CD4-positive, alpha-beta T cell treated with Interleukin-10 for 1 hour (primary cell): ENCODE measurements at regions not wholly inside any gene's neighbourhood (a gene's known extent, or its start where the extent isn't known, plus 50 kb on each side); places are given as distances from the start of the nearest gene placed in this dataset.

Experiments
- DNase-seq: peaks from one replicate; pipeline ENCODE4 v3.0.0-alpha.2; 2020

GRCh38 chr1:239896569-239896968 lies 195.1 kb upstream of the FMN2 start:
- DNase-seq = no peak

DNA sequence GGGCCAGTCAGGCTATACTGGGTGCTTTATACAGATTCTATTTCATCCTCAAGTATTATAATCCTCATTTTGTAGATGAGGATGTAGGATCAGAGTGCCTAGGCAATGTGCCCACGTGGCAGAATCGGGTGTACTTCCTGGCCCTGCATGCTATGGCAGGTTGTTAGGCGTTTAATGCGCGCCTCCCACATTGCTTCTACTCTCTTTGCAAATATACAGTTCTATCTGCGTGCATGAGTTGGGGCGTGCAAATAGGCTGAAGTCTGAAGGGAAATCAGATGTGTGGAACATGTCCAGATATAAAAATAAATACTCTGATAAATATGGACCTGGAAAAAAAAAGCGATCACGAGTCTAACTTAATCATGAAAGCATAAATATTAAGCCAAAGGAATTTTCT lies 194.7 kb upstream of the FMN2 start:
- DNase-seq = no peak

DNA sequence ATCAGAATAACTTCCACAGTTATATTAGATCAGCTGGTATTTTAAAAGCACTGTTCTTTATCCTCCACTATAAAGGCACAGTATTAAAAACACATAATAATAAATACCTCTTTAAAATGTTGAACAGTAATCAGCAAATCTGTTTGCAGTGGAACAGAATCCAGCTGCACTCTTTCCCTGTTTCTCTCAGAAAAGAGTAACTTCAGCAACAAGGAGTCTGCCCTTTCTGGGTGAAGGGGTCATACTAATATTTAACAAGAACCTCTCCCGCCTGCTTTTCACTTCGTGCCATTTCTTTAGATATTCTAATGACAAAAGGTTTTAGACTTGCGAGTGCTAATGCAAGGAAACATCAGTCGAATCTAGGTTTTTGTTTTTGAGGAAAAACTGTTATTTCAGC lies 194.2 kb upstream of the FMN2 start:
- no peak for DNase-seq

- DNase-seq = peak; percentile 74
Measured at GRCh38 chr1:239898062-239898730, 193.5 kb upstream of the FMN2 start.

DNA sequence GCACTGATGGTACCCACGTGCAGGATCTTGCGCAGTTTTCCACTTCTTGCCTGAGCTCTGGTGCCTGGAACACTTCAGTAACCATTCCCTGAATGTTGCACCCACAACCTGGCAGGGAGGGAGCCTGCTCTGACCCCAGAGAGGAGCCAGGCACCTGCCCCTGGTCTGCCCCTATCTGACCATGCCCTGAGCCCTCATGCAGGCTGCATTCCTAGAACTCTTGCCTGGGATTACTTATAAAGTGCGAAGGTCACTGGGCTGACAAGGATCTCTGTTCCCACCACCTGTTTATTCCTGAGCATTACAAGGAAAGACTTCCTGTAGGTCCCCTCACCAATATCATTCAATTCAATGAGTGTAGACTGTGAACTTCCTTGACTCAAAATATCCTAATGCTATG lies 191.9 kb upstream of the FMN2 start:
- no peak for DNase-seq

DNA sequence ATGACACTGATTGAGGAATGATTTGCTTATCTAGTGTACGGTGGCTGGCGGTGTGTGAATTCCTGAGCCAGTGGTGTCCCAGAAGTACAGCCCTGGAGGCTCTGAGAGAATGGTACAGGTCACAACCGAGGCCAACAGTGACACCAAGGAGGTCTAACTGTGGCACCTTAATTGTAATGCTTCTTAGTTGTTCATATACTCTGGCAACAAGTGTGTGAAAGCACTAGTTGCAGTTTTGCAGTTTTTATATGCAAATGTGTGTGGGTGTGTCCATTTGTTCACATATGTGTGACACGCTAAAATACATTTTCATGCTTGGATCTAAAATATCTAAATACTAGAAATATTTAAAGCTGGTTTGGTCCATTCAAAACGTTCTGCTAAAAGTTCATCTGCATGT lies 185.3 kb upstream of the FMN2 start:
- no peak for DNase-seq

GRCh38 chr1:239909898-239910297 lies 181.8 kb upstream of the FMN2 start:
- DNase-seq = no peak

DNA sequence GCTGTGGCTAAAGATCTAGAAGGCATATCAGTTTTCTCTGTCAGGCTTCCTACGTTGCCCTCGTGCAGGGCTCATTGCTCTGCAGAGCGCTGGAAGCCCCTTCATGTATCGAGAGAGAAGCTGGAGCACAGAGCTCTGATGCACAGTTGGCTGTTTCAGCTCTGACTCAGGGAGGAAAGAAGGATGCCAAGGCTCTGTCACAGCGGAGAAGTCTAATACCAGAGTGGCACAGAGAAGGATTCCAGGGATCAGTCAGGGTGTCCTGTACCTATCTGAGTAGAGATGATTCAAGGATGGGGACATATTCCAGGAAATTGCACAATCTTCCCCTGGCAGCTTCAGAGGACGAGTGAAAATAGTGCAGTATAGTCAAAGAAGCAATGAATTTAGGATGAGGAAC lies 179.2 kb upstream of the FMN2 start:
- no peak for DNase-seq

DNA sequence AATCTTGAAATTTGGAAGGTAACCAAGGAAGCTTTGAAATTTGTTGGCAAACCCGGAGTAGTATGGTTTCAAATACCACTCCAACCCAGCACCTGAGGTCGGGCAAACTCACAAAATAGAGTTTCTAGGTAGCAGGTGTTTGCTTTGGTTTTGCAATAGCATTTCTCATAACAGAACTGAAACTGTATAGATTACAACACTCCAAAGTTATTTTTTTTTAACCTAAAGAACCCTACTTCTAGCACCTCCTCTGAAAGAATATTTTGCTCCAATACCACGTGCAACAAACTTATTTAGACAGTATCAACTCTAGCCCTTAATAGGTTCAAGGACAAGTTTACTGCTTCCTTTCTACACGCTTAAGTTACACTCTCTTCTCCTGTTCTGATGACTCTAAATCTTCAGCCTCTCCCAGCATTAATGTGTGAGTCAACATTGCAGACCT lies 178.5 kb upstream of the FMN2 start:
- no peak for DNase-seq

GRCh38 chr1:239914751-239915231 lies 176.9 kb upstream of the FMN2 start:
- DNase-seq = no peak

- DNase-seq = no peak
Measured at GRCh38 chr1:239918634-239919033, 173.0 kb upstream of the FMN2 start.

DNA sequence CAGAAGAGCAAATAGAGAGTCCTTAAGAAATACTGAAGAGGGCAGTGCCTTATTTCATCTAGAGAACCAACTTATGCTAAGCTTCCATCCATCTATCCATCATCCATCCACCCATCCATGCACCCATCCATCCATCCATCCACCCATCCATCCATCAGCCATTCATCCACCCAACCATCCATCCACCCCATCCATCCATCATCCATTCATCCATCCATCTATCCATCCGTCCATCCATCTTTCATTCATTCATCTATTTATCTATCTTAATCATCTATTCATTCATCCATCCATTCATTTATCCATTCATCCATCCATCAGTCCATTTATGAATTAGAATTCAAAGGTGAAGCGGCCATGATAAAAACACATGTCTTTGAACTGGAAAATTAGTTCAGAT lies 171.5 kb upstream of the FMN2 start:
- DNase-seq = no peak

DNA sequence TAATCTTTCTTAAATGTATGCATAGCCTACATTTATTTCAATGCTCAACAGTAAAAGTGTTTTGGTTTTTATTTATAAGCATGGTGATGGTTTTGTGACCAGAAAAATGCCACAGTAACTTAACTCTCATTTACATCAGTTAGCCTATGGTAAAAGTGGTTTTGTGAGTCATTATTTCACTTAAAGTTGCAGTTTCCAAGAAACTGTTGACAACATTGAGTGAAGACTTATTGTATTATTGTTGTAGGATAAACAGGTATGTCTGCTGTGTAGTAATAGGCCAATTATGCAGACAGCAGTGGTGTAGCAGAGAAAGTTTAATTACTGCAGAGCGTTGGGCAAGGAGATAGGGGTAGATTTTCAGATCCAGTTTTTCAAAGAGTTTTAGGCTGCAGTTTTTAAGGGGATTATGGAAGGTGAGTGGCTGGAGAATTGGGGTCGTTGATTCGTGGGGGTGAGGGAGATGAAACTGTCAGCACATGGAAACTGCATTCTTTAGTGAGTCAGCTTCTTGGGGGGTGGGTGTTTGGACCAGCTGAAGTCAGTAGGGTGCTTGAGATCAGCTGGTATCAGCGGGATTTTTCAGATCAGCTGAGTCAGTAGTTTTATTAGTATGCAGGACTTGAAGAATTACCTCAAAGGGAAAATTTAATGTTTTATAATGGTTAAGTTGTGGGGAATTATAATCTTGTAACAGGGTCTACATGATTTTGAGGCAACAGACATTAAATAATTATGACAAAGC lies 168.7 kb upstream of the FMN2 start:
- DNase-seq = no peak

DNA sequence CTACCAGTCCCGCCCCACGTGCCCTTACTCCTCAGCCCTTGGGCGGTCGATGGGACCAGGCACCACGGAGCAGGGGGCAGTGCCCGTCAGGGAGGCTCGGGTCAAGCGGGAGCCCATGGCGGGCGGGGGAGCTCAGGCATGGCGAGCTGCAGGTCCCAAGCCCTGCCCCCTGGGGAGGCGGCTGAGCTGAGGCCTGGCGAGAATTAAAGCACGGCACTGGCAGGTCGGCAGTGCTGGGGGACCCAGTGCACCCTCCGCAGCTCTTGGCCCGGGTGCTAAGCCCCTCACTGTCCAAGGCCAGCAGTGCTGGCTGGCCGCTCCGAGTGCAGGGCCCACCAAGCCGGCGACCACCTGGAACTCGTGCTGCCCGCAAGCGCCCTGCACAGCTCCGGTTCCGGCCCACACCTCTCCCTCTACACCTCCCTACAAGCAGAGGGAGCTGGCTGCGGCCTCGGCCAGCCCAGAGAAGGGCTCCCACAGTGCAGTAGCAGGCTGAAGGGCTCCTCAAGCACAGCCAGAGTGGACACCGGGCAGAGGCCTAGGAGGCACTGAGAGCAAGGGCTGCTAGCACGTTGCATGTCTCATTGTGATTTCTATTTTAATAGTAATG lies 166.8 kb upstream of the FMN2 start:
- DNase-seq = no peak

DNA sequence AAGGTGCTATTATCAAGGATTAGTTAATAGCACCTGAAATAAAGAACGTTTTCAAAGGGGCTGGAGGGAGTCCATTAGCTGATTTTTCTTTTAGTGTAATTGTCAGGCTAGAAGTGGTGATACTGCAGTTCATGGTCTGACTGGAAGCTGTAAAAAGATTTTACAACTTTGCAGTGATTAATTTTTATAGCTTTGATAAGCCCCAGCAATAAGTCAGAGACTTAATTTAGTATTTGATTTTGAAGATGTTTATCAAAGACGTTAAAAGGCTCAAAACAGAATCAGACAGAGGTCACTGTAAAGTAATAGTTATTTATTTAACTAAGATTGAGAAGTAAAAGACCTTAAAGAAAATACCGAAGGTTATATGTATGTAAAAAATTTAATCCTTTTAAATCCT lies 165.5 kb upstream of the FMN2 start:
- DNase-seq = no peak

DNA sequence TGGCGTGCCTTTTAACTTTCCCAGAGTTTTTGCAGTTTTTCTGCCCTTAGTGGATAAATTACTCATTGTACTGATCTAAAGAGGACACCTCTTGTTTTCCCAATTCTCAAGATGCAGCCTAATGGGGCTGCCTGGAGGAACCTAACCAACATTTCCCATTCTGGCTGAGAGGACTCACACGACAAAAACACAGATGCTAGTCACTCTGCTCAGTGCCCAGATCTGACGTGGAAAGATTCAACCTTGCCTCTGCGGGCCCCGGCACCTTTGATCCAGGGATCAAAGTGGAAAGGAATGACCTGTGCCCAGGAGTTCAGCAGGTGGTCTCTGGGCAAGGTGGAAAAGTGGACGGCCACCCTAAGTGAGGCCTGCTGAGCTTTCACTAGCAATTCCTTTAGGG lies 162.4 kb upstream of the FMN2 start:
- DNase-seq = no peak

DNA sequence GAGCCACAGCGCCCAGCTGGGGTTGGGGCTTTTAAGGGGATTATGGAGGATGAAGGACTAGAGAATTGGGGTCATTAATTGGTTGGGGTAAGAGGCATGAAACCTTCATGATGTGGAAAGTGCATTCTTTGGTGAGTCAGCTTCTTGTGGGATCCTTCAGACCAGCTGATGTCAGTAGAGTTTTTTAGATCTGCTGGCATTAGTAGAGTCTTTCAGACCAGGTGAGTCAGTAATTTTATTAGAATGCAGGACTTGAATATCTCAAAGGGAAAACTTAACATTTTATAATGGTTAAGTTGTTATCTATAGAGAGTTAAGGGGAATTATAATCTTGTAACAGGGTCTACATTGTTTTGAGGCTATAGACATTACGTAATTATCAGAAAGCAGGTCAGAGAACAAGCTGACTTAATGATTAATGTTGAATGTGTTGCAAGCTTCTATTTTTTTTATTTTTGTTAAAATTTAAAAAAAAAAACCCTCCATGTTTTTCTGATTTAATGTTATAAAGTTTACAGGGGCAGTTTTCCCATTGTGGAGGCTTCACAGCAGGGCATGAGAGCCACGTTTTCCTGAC lies 160.9 kb upstream of the FMN2 start:
- no peak for DNase-seq

DNA sequence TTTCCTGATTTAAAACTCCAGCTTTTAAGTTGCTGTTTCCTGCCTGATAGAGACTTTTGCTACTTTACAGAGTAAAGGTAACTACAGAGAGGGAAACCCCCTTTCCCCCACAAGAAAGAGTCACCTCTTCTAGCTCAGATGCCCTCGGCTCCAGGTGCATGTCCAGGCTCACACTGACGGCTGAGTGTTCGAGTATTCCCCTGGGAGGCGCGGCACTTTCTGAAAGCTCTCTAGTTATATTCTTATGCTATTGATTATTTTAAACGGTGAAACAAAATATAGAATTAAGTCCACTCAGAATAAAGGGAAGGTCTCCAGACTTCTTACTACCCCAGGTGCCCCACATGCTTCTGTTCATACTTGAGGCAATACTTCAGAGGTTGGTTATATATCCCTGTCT lies 160.3 kb upstream of the FMN2 start:
- no peak for DNase-seq

DNA sequence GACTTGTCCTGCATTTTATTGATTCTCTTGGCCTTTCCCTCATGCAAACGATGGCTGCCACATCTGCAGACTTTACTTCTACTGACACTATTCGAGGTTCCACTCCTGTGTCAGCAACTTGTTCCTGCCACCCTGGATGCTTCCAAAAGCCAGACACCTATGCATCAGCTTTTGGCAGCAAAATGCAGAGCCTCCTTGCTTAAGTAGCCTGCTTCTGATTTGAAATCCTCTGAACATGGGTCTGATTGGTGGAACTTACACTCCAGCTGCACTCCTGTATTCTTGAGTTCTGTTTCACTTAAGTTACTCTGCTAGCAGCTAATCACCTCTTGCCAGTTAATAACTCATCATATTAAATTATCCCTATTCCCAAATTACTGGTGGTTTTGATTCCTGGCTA lies 152.1 kb upstream of the FMN2 start:
- DNase-seq = no peak

DNA sequence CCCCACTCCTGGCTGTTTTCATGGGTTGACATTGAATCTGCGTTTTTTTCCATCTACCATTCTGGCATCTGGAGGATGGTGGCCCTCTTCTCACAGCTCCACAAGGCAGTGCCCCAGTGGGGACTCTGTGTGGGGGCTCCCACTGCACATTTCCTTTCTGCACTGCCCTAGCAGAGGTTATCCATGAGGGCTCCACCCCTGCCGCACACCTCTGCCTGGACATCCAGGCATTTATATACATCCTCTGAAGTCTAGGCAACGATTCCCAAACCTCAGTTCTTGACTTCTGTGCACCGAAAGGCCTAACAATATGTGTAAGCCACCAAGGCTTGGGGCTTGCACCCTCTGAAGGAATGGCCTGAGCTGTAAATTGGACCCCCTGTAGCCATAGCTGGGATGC lies 147.9 kb upstream of the FMN2 start:
- no peak for DNase-seq

DNA sequence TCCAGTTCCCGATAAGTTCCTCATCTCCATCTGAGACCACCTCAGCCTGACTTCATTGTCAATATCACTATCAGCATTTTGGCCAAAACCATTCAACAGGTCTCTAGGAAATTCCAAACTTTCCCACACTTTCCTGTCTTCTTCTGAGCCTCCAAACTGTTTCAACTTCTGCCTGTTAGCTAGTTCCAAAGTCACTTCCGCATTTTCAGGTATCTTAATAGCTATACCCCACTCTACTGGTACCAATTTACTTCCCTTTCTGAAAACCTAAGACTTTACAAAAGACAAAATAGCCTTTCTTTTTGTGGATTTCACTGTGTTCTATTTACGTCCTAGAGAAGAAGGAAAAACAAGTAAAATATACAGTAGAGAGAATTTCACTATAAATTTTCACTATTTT lies 147.0 kb upstream of the FMN2 start:
- DNase-seq = no peak

DNA sequence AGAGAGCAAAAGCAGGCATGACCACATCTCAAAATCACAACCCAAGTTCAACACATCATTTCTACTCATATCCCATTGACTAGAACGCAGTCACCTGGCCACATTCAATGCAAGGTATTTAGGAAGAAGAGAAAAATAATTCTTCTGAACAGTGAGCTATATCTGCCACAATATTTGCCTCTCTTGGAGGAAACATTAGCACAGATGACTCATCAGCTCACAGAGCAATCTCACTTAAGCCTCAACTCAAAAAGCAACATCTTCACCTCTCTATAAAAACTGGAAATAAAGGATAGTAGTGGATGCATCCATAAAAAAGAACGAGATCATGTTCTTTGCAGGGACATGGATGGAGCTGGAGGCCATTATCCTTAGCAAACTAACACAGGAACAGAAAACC lies 143.9 kb upstream of the FMN2 start:
- DNase-seq = no peak

- DNase-seq = peak; percentile 39
Measured at GRCh38 chr1:239951511-239952140, 140.1 kb upstream of the FMN2 start.
